ENCODE measurements at regions not wholly inside any gene's neighbourhood (a gene's known extent, or its start where the extent isn't known, plus 50 kb on each side); places are given as distances from the start of the nearest gene placed in this dataset.

DNA sequence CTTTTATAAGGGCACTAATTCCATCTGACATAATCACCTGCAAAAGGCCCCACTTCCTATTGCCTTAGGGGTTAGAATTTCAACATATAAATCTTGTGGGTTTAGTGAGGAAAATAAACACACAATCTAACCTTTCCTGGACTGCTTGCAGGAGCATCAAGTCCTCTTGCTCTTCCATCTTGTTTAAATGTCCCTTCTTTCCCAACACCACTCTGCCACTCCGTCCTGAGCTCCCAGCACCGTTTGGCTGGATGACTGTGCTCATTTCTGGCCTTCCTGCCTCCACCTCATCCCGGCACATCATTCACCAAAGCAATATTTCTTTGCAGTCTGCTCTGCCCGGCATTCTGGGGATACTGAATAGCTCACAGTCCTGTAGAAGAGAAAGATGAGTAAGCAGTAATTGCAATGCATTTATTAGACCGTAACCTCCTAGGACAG is 247.8 kb downstream of the BCL2 start:
- DNase-seq, result no peak

DNA sequence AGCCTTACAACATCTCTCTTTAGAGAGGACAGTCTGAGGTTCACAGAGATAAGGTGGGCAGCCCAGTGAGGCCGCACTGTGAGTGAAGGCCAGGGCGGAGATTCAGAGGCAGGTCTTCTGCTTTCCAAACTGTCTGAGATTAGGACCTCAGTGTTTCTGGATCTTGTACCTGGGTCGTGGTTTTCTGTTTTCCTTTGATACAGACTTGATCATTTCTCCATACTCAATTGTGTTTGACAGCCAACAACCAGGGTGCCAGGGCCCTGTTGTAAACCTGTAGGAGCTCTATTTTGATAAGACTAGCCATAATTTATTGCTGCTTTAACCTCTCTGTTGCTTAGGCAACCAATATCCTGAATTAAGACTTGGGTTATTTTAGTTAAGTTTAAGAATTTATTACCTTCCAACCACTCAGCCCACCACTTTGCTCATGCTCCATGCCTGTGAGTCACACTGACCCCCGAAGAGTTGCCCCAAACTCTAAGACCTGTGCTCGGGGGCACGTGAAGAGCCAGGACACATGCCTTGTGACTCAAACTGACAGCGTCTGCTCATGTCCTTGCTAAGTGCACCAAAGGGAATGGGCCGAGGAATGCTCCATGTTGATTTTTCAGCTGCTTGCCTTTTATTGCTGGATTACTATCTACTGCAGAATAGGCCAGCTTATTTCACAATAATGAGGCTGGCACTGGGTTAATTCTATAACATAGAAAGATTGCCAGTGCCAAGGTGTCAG is 248.6 kb downstream of the BCL2 start:
- DNase-seq, result no peak

DNA sequence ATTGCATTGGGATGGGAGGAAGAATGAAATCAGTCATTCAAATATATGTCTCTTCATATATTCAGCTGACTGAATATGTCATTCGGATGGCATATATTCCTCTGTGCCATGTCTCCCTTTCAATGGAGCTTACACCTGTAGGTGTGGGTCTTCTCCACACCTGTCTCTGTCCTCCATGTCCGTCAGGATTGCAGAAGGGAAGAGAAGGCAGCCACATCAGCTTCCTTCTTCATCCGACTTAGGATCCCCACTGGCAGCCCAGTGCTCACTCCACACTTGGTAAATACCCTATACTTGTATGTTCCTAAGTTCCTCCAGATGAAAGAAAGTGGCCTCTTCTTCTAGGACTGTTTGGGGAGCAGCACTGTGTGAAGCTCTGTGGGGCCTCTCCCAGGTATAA is 250.1 kb downstream of the BCL2 start:
- no peak for DNase-seq

DNA sequence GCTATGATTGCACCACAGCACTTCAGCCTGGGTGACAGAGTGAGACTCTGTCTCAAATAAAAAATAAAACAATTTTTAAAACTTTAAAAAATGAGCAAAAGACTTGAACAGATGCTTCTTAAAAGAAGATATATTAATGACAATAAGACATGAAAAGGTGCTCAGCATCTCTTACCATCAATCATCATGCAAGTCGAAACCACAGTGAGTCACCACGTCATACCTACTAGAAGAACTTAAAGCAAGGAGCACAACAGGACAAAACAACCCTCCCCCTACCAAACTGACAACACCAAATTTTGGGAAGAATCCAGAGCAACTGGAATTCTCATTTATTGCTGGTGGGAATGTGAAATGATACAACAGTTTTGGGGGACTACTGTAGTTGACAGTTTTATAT is 251.6 kb downstream of the BCL2 start:
- DNase-seq, result no peak

DNA sequence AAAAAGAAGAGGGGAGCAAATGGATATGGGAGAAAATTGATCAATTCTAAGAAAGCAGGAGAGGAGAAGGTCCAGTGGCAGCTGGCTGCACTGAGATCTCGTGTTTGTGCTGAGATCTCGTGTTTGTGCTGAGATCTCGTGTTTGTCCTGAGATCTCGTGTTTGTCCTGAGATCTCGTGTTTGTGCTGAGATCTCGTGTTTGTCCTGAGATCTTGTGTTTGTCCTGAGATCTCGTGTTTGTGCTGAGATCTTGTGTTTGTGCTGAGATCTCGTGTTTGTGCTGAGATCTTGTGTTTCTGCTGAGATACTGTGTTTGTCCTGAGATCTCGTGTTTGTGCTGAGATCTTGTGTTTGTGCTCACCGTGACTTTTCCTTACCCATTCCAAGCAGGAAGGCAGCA is 254.4 kb downstream of the BCL2 start:
- no peak for DNase-seq

DNA sequence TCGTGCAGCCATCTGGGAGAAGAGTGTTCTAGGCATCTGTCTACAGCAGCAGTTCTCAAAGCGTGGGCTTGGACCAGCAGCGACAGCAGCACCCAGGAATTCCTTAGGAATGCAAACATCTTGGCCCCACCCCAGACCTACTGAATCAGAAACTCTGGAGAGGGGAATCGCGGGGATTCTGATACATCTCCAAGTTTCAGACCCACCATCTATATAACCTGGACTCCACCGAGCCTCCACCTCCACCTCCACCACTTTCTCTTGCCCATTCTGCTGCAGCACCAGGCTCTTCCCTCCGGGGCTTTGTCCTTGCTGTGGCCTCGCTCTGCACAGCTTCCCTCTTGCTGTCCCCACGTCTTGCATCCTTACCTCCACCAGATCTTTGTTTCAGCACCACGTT is 256.4 kb downstream of the BCL2 start:
- DNase-seq, result no peak

DNA sequence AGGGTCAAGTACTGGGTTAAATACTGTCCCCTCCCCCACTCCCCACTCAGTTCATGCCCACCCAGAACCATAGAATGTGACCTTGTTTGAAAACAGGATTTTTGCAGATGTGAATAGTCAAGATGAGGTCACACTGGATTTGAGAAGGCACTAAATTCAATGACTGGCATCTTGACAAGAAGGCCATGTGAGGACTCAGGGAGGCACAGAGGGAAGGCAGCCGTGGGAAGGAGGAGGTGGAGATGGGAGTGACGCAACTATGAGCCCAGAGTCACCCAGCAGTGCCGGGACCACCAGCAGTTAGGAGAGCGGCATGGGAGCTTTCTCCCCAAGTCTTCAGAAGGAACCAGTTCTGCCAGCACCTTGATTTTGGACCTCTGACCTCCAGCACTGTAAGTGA is 257.3 kb downstream of the BCL2 start:
- no peak for DNase-seq

DNA sequence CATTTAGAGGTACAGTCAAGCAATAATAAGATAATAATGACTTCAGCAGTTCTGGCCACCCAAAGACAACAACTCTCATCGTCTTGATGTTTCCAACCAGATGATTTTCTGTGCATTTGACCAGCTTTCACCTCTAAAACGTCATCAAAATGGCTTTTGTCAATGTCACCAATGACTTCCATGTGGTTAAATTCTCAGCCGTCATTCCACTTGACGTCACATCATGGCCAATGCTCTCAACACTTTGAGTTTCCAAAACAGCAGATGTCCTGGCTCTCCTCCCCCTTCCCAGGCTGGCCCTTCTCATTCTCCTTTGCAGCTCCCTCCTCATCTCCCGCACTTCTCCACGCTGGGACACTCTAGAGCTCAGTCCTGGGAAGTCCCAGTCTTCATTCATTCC is 258.3 kb downstream of the BCL2 start:
- DNase-seq, result no peak

DNA sequence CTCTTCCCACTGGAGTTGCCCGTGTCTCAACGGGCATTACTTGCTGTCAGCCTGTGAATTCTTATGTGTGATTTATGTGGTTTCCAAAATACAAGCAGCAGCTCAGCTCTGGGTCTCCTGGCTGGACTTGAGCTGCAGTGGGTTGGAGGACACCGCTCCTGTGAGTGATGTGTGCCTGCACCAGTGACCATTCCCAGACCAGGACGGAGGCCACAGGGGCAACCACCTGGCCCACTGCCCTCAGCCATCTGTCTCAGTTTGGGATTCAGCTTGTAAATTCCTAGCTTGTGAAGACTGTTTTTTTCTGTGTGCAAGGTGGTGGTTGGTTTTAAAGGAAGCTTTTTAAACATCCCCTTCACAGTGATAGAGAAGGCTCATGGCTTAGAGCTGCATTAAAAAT is 261.0 kb downstream of the BCL2 start:
- DNase-seq, result no peak

DNA sequence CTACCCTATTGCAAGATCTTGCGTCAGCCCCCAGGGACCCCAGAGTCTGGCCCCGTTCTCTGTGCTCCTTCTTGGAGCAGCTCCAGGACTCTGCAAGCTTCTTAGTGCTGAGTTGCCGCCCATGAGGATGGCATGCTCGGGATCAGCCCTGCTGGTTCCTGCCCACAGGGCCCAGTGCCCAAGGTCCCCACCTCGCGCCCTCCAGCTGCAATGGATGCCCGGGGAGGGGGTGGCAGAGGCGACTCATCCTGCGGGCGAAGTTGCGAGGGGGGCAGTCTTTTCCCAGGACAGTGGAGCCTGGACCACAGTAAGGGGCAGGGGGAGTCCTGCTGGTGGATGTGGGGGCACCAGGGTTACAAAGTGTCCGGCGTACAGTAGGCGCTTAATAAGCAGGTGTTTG is 261.9 kb downstream of the BCL2 start:
- DNase-seq, result no peak

DNA sequence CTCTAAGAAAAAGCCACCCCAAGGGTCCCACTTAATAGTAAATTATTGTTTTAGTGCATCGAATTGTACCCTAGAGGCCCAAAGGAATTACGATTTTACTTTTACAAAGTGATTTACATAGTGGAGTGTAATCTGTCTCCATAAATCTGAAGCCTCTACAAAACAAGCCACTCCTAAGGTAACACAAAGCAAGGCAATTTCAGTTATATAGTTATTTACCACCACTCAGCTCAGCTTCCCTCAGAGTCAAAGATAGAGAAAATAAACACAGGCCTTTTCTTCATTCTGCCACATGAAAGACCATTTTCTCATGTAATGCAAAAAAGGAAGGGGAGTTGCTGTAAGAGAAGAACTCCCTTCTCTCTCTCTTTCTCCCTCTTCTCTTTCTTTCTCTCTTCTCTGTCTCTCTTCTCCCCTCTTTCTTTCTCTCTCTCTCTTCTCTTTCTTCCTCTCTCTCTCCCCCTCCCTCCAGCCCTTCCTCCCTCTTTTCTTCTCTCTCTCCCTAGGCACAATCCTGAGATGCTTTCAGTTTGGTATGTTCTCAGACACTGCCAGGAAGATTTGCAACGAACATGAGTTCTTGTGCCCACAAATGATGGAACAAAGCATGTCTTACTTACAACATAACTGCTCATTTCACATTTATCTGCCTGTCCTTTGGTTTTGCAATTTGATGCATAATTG is 264.5 kb downstream of the BCL2 start:
- DNase-seq, result no peak

DNA sequence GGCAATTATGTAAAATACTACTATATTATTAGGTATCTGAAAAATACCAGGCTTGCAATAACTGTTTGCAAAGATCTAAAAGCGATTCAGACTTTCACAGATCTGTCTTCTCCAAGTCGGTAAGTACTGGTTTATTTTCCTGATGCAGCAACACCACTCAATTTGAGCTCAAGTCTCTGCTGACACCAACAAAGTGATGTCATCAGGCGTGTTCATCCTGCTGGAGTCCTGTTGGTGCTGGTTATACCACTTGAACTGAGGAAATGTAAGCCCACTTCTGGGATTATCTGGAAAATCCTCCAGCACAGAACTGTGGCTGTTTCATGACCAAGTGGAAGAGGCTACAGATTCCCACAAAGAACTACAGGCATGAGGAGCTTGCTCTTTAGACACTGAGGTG is 267.6 kb downstream of the BCL2 start:
- no peak for DNase-seq

DNA sequence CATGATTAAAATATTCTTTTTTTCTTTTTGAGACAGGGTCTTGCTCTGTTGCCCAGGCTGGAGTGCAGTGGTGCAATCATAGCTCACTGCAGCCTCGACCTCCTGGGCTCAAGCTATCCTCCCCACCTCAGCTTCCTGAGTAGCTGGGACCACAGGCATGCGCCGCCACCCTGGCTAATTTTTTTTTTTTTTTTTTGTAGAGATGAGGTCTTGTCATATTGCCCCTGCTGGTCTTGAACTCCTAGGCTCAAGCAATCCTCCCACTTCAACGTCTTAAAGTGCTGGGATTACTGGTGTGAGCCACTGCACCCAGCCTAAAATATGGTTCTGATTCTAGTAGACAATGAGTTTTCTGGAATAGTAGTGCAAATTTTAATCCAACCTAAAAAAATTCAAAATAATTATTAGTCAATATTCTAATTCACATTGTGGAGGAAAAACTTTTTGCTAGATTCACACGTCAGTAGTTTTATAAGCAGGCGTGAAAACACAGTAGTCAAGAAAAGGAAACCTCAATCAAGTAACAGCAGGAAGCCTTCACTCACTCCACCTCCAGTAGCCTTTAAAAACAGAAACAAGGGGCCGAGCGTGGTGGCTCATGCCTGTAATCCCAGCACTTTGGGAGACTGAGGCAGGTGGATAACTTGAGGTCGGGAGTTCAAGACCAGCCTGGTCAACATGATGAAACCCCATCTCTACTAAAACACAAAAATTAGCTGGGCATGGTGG is 268.7 kb downstream of the BCL2 start:
- peak; percentile 23 for DNase-seq

DNA sequence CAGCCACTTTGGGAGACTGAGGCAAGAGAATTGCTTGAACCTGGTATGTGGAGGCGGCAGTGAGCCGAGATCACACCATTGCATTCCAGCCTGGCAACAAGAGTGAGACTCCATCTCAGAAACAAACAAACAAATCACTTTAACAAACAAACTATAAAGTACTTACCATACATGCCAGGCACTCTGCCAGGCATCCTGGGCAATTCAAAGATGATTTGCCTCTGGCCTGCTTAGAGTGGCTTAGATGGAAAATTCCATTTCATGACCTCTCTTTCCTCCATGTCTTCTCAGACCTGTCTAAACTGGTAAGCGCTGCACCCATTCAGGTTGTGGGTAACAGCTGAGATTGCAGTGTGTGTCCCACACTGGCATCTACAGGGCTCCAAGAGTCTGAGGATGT is 273.2 kb downstream of the BCL2 start:
- no peak for DNase-seq

DNA sequence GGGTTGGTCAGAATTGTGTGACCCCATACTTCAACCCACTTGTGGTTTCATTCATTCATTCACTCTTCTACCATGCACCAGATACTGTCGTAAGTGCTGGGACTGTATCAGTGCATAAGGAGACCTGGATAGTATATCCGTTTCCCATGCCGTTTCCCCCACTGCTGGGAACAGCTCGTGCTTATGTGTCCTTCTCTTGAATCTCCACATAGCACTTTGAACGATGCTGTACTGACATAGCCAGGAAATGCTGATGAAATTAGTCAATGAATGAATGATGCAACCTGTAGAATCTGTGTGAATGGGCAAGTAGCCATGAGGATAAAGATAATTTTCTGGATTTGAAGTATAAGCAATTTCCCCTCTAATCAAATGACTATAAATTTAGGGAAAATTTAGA is 276.1 kb downstream of the BCL2 start:
- DNase-seq, result no peak

DNA sequence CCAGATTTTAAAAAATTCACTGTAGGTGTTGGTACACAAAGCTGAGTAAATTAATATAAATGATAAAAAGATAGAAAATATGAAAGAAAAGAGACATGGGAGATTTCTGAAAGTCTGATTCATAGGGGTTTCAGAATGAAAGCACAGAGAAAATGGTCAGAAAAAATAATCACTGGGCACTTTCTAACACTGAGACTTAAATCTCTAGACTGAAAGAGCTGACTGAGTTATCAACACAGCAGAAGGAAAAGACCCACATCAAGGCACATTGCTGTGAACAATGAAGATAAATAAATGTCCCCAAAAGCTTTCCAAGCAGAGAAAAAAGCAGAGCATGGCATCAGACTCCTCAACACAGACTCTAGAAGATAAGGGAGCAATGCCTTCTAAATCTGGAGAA is 277.2 kb downstream of the BCL2 start:
- no peak for DNase-seq

DNA sequence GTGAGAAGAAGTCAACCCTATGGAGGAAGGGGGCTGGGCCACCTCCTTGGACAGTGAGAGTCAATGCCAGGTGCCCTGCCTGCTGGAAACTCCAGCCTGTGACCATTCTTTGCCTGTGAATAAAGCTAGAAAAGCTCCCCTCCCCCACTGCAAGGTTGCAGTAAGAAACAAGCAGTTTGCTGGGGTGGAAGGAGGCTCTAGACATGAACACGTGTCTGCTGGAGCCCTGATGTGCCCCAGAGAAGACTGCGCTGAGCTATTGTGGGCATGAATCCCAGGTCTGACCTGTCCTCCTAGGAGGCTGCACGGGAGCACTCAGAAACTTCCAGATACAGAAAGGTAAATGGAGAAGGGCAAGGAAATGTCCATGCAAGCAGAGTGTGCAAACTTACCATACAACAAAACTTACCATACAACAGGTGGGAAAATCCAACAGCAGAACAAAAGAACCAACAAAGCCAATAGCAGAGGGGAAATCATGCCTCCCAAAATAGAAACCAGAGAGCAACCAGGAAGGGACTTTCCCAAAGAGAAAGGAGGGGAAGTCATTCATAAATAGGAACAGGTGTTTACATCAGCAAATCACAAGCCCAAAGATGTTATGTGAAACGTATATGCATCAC is 278.7 kb downstream of the BCL2 start:
- DNase-seq, result peak; percentile 12

DNA sequence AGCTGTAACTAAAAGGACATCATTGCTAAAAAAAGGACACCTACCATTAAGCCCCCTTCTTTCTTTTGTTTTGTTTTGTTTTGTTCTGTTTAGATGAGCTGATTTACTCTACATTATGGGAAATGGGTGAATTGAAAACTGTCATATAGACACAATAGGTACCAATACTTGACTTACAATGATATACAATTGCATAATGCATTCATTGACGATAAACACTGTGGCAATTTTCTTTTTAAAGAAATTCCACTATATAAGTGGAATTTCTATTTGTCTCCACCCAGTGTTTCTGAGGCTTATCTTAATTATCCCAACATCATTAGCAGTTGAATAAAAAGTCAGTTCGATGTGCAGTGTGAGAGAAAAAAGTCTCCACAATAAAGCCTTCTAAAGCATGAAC is 282.1 kb downstream of the BCL2 start:
- DNase-seq, result no peak

DNA sequence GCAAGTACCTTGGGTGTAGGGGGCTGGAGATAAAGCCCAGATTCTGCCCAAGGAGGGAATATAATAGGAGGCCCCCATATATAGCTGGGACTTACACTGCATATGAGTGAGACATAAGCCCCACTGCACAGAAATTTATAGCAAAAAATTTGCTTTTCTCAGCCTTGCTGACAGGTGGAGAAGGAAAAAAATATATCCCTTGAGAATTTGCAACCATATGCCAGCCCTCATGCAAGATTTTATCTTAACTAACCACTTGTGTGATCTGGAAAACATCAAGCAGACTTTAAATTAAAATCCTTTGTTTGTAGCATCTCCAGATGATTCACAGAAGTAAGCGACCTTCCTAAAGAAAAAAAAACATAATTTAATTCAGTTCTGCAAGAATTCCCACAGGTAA is 288.2 kb downstream of the BCL2 start:
- no peak for DNase-seq

All from CD4-positive, alpha-beta T cell treated with Interleukin-12 subunit alpha and Interleukin-12 subunit beta, for 1 hour (primary cell).